ENCODE measurements at regions not wholly inside any gene's neighbourhood (a gene's known extent, or its start where the extent isn't known, plus 50 kb on each side); places are given as distances from the start of the nearest gene placed in this dataset.

- no peak for DNase-seq
Measured at GRCh38 chr18:25705650-25706049, 353.7 kb upstream of the ZNF521 start.

- DNase-seq, result no peak
Measured at GRCh38 chr18:25704494-25704893, 352.5 kb upstream of the ZNF521 start.

- DNase-seq, result no peak
Measured at GRCh38 chr18:25704071-25704470, 352.1 kb upstream of the ZNF521 start.

GRCh38 chr18:25701821-25702220 lies 349.9 kb upstream of the ZNF521 start:
- DNase-seq, result no peak

- DNase-seq, result no peak
Measured at GRCh38 chr18:25686960-25687500, 335.1 kb upstream of the ZNF521 start.

- DNase-seq, result no peak
Measured at GRCh38 chr18:25685088-25685487, 333.1 kb upstream of the ZNF521 start.

- DNase-seq, result no peak
Measured at GRCh38 chr18:25679491-25679890, 327.5 kb upstream of the ZNF521 start.

GRCh38 chr18:25678221-25678620 lies 326.3 kb upstream of the ZNF521 start:
- no peak for DNase-seq

GRCh38 chr18:25675123-25675850 lies 323.3 kb upstream of the ZNF521 start:
- no peak for DNase-seq

- no peak for DNase-seq
Measured at GRCh38 chr18:25674183-25674582, 322.2 kb upstream of the ZNF521 start.

GRCh38 chr18:25672490-25672889 lies 320.5 kb upstream of the ZNF521 start:
- no peak for DNase-seq

- DNase-seq, result no peak
Measured at GRCh38 chr18:25669741-25670140, 317.8 kb upstream of the ZNF521 start.

GRCh38 chr18:25662272-25662671 lies 310.3 kb upstream of the ZNF521 start:
- no peak for DNase-seq

GRCh38 chr18:25661831-25662230 lies 309.9 kb upstream of the ZNF521 start:
- no peak for DNase-seq

GRCh38 chr18:25659541-25659940 lies 307.6 kb upstream of the ZNF521 start:
- no peak for DNase-seq

- DNase-seq, result no peak
Measured at GRCh38 chr18:25658476-25658875, 306.5 kb upstream of the ZNF521 start.

GRCh38 chr18:25651553-25651952 lies 299.6 kb upstream of the ZNF521 start:
- DNase-seq, result no peak

- DNase-seq, result no peak
Measured at GRCh38 chr18:25650201-25650941, 298.4 kb upstream of the ZNF521 start.

- no peak for DNase-seq
Measured at GRCh38 chr18:25648716-25649260, 296.8 kb upstream of the ZNF521 start.

GRCh38 chr18:25647404-25647803 lies 295.4 kb upstream of the ZNF521 start:
- DNase-seq, result no peak

GRCh38 chr18:25646971-25647370 lies 295.0 kb upstream of the ZNF521 start:
- no peak for DNase-seq

GRCh38 chr18:25639596-25639995 lies 287.6 kb upstream of the ZNF521 start:
- DNase-seq, result no peak

- no peak for DNase-seq
Measured at GRCh38 chr18:25633563-25633962, 281.6 kb upstream of the ZNF521 start.

- DNase-seq, result no peak
Measured at GRCh38 chr18:25630682-25631081, 278.7 kb upstream of the ZNF521 start.
